T-helper 2 cell treated with Interferon-gamma antibody and Interleukin-4, amounts not matched to agents 100 ng/mL and 5 ng/mL, for 36 hours (primary cell): ENCODE measurements at regions not wholly inside any gene's neighbourhood (a gene's known extent, or its start where the extent isn't known, plus 50 kb on each side); places are given as distances from the start of the nearest gene placed in this dataset.

Experiments used
- intact Hi-C: fragments of 100-400 bp; cut with micrococcal nuclease; formaldehyde crosslinking; loops from one replicate; pipeline ENCODE4 v1.15.1; 2023

GRCh38 chr18:47758000-47758399 is 172.5 kb downstream of the SMAD2 start:
- intact Hi-C loops = no loop called here

DNA sequence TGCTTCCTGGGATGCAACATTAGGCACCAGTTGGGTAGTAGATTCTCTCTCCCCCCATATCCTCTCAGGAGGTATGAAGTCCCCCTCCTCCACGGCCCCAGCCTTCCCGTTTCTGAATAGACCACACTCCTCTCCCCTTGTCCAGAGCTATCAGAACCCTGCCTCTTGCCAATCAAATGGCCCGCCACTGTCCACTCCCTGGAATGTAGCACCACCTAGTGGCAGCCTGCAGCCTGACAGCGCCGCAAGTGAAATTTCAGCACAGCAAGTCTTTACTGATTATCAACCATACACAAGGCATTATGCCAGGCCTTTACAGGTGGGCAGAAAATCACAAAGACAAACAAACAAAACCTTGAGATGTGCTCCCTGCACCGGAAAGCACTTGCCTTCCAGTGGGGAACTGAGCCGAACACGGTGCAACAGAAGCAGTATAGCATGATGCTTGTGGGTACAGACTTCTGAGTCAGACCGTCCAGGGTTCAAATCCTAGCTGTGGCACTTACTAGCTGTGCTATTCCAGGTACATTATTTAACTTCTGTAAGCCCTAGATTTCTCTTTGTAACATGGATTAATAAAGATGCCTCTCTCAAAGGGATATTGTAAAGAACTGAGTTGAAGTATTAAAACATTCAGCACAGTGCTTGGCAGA is 174.0 kb downstream of the SMAD2 start:
- intact Hi-C loops = no loop called here

GRCh38 chr18:47755102-47755456 is 175.4 kb downstream of the SMAD2 start:
- intact Hi-C loops = no loop called here

DNA sequence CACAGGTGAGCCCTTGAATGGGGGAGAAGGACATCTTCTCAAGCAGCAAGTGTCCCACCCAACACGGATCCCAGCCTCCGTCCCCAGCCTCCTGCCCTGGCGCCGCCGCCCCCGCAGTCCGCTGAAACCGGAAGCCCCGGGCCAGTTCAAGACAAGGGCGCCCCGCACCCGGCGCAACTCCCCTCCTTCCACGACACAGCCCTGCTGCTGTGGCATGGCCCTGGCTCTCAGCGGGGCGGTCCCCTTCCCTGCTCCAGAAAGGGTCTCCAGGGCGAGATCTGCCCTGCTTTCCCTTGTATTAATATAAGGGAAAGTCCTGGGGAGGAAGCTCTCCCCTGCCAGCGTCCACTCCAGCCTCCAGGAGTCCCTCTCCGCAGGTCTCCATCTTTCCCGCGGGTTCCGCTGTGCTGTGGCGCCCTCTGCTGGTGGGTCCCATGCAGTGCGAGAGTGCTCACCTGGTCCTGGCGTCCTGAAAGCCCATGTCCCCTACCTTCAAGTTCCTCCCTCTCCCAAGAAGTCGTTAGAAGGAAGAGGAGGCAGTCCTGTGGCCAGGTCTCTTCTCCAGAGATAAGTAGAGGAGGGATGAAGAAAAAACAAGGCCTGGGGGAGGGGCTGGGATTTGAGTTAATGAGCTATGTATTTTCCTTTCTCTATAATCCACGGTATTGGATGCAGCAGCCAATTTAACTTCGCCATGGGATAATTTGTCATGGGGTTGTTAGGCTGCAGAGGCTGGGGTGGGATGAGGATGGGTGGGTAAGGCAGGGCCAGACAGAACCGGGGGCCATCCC is 176.0 kb downstream of the SMAD2 start:
- intact Hi-C loops = loop anchor here (5.0 kb wide), 1 partner anchor 702 kb away; no protein-coding TSS in a partner anchor

- intact Hi-C loops = loop anchor here (5.0 kb wide), 1 partner anchor 701 kb away; no protein-coding TSS in a partner anchor
Observed at GRCh38 chr18:47752796-47753645, 177.4 kb downstream of the SMAD2 start.

- intact Hi-C loops = loop anchor here (5.0 kb wide), 1 partner anchor 699 kb away; no protein-coding TSS in a partner anchor
Observed at GRCh38 chr18:47750889-47751423, 179.5 kb downstream of the SMAD2 start.

GRCh38 chr18:47749600-47749973 is 180.9 kb downstream of the SMAD2 start:
- intact Hi-C loops = loop anchor here (1.0 kb wide), 3 partner anchors 153 to 649 kb away; no protein-coding TSS in a partner anchor

- intact Hi-C loops = loop anchor here (1.0 kb wide), 3 partner anchors 153 to 649 kb away; no protein-coding TSS in a partner anchor
Observed at GRCh38 chr18:47748847-47749599, 181.4 kb downstream of the SMAD2 start.

DNA sequence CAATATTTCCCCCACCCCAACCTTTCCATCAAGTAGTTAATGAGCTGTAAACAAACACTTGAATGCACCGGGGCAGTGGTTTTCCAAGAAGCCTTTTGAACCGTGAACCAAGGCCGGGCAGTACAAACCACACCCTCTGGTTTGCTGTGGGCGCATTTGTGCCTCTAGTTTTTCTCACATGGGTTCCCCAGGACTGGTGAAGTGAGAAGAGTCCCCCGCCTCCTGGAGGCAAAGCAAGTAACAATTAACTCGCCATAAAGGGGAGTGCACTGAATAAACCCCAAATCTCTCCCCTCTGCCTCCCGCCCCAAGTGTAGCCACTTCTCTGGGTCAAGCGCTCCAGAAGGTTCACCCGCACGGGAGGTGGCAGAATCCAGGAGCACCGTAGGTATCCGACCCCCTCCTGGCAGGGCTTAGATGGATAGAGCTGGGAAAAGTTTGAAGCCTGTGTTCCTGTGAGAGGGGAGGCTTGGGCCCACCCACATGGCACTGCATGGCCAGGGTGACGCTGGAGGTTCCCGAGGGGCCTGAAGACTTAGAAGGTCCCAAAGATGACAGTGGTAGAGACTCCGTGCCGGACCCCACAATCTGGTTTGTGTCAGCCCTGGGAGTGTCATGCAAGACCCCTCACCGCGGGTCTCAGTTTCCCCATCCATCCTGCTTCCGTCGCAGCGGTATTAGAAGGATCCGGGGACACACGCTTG is 182.2 kb downstream of the SMAD2 start:
- intact Hi-C loops = no loop called here

DNA sequence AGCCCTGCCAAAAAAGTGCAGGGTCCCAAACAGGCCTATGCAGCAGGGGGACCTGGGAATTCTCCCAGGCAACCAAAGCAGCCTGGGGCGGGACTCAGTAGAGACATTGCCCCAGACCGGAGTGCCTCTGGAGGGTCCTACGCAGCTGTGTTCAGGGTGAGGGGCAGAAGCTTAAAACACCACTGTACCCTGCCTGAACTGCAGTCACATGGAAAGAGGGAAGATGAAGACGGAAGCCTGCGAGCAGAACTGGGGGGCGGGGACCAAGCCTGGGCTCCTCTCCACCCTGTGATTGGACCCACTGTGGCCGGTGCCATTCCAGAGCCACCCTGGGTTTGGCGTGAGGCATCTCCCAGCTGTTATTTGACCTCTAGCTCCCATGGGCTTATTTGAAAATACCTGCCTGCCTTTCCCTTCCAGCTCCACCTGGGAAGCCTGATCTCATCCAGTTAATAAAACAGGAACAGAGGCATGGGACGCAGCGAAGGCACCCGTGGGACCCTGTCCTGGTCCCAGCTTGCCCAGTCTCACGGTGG is 183.1 kb downstream of the SMAD2 start:
- intact Hi-C loops = no loop called here

- intact Hi-C loops = no loop called here
Observed at GRCh38 chr18:47746615-47747014, 183.8 kb downstream of the SMAD2 start.

DNA sequence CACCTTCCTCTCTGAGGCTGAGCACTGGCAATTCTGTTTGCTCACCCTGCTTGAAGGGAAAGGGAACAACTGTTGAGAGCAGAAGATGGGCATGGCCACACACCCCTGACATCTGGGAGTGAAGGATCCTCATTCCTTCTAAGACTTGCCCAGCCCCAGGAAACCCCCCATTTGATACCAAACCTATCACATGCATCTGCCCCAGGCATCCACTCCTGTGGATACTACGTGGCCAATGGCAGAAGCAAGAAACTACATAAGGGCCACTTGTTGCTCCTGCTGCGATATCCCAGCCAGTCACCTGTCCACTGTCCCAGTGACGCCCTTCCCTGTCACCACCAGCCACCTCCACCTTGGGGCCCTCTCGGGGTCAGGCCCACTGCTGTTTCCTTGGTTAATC is 185.2 kb downstream of the SMAD2 start:
- intact Hi-C loops = no loop called here

DNA sequence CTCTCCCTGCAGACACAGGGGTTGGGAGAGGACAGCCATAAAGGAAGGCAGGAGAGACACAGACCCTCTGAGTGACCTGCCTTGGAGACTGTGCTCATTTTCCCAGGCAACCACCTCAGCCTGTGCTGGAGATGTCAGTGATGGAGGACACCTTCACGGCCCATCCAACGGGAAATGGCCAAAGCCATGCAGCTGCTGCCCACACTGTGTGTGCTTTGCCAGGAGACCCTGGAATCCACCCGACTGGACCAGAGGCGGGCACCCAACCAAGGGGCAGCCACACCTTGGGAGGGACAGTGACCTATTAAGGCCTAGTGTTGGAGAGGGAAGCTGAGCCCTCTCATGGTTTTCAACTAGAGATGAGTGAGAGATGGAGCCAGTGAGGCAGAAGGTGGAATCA is 192.5 kb downstream of the SMAD2 start:
- intact Hi-C loops = no loop called here

DNA sequence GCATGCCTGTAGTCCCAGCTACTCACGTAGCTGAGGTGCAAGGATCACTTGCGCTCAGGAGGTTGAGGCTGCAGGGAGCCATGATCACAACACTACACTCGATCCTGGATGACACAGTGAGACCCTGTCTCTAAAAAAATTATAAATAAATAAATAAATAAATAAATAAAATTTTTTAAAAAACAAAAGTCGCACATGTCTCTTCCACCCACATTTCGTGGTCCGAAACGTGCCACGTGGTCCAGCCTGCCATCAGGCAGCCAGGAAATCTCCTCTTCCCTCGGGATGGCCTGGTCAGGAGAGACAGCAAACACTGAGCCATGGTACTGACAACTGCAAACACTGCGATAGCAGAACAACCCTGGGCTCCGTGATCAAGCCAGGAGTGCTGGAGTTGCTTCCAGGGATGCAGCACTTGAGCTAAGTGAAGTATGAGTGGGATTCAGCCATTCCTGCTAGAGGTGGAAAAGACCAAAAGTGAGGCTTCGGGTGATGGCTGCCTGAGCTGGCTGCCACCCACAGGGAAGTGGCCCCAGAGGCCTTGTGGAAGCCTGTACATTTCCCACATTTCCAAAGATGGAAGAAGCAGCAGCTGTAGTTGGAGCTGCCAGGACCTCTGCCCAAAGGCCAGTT is 193.1 kb downstream of the SMAD2 start:
- intact Hi-C loops = no loop called here

GRCh38 chr18:47736376-47737140 is 193.9 kb downstream of the SMAD2 start:
- intact Hi-C loops = no loop called here

DNA sequence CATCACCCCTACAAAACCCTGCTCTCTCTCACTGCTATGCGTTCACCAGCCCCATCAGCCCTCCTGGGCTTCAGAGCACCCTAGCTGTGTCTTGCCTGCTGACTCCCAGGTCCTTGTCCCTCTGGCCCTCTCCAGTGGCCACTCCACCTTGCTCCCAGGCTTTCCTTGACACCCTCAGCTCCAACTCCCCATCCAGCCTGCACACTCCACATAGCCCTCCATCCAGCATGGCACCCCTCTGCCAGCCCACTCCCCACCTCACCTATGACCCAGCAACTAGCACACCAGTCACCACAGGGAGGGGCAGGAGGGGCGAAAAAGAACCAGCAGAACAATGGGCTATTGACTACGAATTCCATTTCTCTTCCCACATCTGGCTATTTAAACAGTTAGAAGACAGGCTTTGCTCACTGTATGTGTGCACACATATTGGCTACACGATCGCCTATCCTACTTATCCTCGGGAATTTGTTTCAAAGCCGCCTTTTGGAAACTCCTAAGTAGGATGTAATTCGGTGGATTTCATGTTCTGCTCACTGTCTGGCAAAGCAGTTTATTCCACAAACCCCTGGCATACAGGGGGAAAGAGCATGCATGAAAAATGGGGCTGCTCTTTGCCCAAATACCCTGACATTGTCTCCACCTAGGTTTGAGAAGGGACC is 195.3 kb downstream of the SMAD2 start:
- intact Hi-C loops = no loop called here

- intact Hi-C loops = no loop called here
Observed at GRCh38 chr18:47731276-47731675, 199.2 kb downstream of the SMAD2 start.

DNA sequence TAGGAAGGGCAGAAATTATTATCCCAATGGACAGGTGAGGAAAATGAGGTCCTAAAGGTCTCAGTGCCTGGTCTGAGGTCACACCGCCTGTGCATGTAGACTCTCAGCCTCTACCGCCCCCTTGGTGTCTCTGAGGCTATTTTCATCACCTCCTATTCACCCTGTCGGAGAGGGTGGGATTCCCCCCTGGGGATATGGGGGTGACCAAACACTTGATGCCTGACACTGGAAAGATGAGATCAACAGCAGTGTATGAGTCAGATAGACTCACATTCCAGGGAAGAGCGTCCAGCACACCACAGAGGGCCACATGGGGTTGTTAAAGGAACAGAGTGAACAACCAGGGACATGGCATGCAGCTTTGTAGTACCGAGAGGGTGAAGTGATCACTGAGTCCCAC is 199.7 kb downstream of the SMAD2 start:
- intact Hi-C loops = no loop called here
